ENCODE measurements at regions not wholly inside any gene's neighbourhood (a gene's known extent, or its start where the extent isn't known, plus 50 kb on each side); places are given as distances from the start of the nearest gene placed in this dataset.

DNA sequence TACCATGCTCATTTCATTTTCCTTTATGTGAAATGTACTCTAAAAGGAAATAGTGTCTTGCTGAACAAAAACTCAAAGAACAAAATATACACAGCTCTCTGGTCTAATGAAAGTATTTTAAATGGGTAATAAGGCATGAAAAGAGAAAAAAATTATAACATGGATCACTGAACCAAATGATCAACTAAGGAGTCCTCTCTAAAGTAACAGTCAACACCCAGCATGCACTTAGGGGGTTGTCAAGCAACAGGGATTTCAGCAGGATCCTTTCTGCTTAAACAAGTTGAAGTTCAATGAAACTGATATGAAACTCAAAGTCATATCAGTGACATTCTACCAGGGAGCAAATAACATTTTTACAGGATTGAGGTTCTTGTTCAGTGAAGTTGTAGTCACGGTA is 398.8 kb downstream of the SEC23A start:
- Histone ChIP-seq H3K27me3 (ENCODE audit: control insufficient read depth, insufficient read depth, low read length) (no peaks in the 10 kb centered on the region), H3K4me3 (ENCODE audit: low read depth, low read length) (no peak overlapping the region), H3K36me3 (ENCODE audit: control insufficient read depth, insufficient read depth, low read length) (no peaks in the 10 kb centered on the region)
- TF ChIP-seq, protein P1, sequence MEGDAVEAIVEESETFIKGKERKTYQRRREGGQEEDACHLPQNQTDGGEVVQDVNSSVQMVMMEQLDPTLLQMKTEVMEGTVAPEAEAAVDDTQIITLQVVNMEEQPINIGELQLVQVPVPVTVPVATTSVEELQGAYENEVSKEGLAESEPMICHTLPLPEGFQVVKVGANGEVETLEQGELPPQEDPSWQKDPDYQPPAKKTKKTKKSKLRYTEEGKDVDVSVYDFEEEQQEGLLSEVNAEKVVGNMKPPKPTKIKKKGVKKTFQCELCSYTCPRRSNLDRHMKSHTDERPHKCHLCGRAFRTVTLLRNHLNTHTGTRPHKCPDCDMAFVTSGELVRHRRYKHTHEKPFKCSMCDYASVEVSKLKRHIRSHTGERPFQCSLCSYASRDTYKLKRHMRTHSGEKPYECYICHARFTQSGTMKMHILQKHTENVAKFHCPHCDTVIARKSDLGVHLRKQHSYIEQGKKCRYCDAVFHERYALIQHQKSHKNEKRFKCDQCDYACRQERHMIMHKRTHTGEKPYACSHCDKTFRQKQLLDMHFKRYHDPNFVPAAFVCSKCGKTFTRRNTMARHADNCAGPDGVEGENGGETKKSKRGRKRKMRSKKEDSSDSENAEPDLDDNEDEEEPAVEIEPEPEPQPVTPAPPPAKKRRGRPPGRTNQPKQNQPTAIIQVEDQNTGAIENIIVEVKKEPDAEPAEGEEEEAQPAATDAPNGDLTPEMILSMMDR (IDR thresholded peaks at IDR 0.05; ENCODE audit: insufficient read depth, low read depth, low read length): no peak
- ChIA-PET CTCF (no interaction called here), POLR2A (no interaction called here)
- DNase-seq (ENCODE audit: low read depth): no peak

- Histone ChIP-seq H3K36me3 (ENCODE audit: control insufficient read depth, insufficient read depth, low read length) (no peaks in the 10 kb centered on the region), H3K4me3 (ENCODE audit: low read depth, low read length) (no peak overlapping the region), H3K27me3 (ENCODE audit: control insufficient read depth, insufficient read depth, low read length) (no peaks in the 10 kb centered on the region)
- ChIA-PET POLR2A (no interaction called here), CTCF (no interaction called here)
- DNase-seq (ENCODE audit: low read depth): no peak
- TF ChIP-seq, protein P1 (IDR thresholded peaks at IDR 0.05; ENCODE audit: insufficient read depth, low read depth, low read length): no peak
These were observed 406.1 kb downstream of the SEC23A start for GRCh38 chr14:38696925-38697324.

DNA sequence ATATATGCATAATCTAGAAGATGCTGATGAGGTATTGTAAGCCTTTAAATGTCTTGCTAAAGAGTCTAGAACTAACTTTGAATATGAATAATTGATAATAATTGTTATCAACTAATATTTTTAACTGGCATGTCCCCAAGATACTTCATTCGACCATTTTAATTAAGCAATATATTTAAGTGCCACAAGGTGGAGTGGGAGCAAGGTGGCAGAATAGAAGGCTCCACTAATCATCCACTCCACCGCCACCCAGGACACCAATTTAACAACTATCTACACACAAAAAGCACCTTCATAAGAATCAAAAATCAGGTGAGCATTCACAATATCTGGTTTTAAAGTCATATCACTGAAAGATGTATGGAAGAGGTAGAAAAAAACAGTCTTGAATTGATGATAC is 409.6 kb downstream of the SEC23A start:
- H3K36me3 ChIP-seq (ENCODE audit: control insufficient read depth, insufficient read depth, low read length): no peaks in the 10 kb centered on the region
- DNase-seq (ENCODE audit: low read depth): no peak
- no peak overlapping the region for H3K4me3 ChIP-seq (ENCODE audit: low read depth, low read length)
- CTCF ChIA-PET: no interaction called here
- POLR2A ChIA-PET: no interaction called here
- no peaks in the 10 kb centered on the region for H3K27me3 ChIP-seq (ENCODE audit: control insufficient read depth, insufficient read depth, low read length)
- TF ChIP-seq, protein P1 (IDR thresholded peaks at IDR 0.05; ENCODE audit: insufficient read depth, low read depth, low read length): no peak

- TF ChIP-seq, protein P1 (IDR thresholded peaks at IDR 0.05; ENCODE audit: insufficient read depth, low read depth, low read length): no peak
- CTCF ChIA-PET: no interaction called here
- POLR2A ChIA-PET: no interaction called here
These were observed 413.1 kb upstream of the CLEC14A start for GRCh38 chr14:38669027-38669426.

GRCh38 chr14:38663382-38663781 is 407.5 kb upstream of the CLEC14A start:
- Histone ChIP-seq H3K36me3 (ENCODE audit: control insufficient read depth, insufficient read depth, low read length) (no peaks in the 10 kb centered on the region), H3K27me3 (ENCODE audit: control insufficient read depth, insufficient read depth, low read length) (peaks cover 2% of the 10 kb centered on the region; the same call in 1 of the 2 replicates), H3K4me3 (ENCODE audit: low read depth, low read length) (no peak overlapping the region)
- ChIA-PET CTCF (no interaction called here), POLR2A (no interaction called here)
- DNase-seq (ENCODE audit: low read depth): no peak
- TF ChIP-seq, protein P1 (IDR thresholded peaks at IDR 0.05; ENCODE audit: insufficient read depth, low read depth, low read length): no peak

More at GRCh38 chr14:38669027-38669426, 413.1 kb upstream of the CLEC14A start:
- no peaks in the 10 kb centered on the region for H3K27me3 ChIP-seq (ENCODE audit: control insufficient read depth, insufficient read depth, low read length)
- no peak for DNase-seq (ENCODE audit: low read depth)
- no peaks in the 10 kb centered on the region for H3K36me3 ChIP-seq (ENCODE audit: control insufficient read depth, insufficient read depth, low read length)
- H3K4me3 ChIP-seq (ENCODE audit: low read depth, low read length): no peak overlapping the region
